22Rv1 (cell line): ENCODE measurements at regions not wholly inside any gene's neighbourhood (a gene's known extent, or its start where the extent isn't known, plus 50 kb on each side); places are given as distances from the start of the nearest gene placed in this dataset.

Experiments
- H3K27ac ChIP-seq: fragments of 450-650 bp; 2 replicates; pipeline ENCODE4 v1.5.1; 2017
- ZFX ChIP-seq: fragments of 450-650 bp; IDR thresholded peaks from 2 replicates; pipeline ENCODE4 v1.6.1; 2017; ENCODE audit warnings: antibody characterized with exemption, borderline replicate concordance
- TF ChIP-seq, protein P1 (sequence below): fragments of 450-650 bp; IDR thresholded peaks from 2 replicates; pipeline ENCODE4 v1.5.1; 2017; ENCODE audit warnings: mild to moderate bottlenecking

DNA sequence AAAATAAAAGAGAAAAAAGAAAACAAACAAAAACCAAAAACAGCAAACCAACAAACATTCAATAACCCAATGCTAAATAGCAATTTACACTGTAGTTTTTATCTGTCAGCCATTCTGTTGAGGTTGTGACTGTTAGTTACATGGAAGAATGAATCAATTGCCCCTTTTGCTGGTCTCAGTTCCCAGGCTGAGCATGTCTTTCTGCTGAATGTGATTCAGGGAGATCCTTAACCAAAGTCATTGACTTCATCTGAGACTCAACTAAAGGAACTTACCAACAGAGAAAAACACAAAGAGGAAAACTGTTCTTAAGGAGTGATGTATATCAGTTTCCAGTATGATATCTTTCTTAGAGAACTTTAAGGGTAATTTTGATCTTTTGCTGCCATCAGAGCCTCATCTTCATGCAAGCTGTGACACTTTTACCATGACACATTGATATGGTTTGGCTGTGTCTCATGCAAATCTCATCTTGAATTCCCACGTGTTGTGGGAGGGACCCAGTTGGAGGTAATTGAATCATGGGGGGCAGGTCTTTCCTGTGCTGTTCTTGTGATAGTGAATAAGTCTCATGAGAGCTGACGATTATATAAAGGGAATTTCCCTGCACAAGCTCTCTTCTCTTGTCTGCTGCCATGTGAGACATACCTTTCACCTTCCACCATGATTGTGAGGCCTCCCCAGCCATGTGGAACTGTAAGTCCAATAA lies 469.8 kb downstream of the KIF20B start:
- no peak overlapping the region for H3K27ac ChIP-seq
- TF ChIP-seq, protein P1, sequence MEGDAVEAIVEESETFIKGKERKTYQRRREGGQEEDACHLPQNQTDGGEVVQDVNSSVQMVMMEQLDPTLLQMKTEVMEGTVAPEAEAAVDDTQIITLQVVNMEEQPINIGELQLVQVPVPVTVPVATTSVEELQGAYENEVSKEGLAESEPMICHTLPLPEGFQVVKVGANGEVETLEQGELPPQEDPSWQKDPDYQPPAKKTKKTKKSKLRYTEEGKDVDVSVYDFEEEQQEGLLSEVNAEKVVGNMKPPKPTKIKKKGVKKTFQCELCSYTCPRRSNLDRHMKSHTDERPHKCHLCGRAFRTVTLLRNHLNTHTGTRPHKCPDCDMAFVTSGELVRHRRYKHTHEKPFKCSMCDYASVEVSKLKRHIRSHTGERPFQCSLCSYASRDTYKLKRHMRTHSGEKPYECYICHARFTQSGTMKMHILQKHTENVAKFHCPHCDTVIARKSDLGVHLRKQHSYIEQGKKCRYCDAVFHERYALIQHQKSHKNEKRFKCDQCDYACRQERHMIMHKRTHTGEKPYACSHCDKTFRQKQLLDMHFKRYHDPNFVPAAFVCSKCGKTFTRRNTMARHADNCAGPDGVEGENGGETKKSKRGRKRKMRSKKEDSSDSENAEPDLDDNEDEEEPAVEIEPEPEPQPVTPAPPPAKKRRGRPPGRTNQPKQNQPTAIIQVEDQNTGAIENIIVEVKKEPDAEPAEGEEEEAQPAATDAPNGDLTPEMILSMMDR: no peak
- no peak for TF ChIP-seq ZFX

- H3K27ac ChIP-seq: no peak overlapping the region
- no peak for TF ChIP-seq ZFX
- TF ChIP-seq, protein P1: no peak
Observed at GRCh38 chr10:90174531-90174930, 473.1 kb downstream of the KIF20B start.

GRCh38 chr10:90175161-90175681 lies 473.8 kb downstream of the KIF20B start:
- H3K27ac ChIP-seq: no peak overlapping the region
- TF ChIP-seq, protein P1: no peak
- TF ChIP-seq ZFX: no peak

DNA sequence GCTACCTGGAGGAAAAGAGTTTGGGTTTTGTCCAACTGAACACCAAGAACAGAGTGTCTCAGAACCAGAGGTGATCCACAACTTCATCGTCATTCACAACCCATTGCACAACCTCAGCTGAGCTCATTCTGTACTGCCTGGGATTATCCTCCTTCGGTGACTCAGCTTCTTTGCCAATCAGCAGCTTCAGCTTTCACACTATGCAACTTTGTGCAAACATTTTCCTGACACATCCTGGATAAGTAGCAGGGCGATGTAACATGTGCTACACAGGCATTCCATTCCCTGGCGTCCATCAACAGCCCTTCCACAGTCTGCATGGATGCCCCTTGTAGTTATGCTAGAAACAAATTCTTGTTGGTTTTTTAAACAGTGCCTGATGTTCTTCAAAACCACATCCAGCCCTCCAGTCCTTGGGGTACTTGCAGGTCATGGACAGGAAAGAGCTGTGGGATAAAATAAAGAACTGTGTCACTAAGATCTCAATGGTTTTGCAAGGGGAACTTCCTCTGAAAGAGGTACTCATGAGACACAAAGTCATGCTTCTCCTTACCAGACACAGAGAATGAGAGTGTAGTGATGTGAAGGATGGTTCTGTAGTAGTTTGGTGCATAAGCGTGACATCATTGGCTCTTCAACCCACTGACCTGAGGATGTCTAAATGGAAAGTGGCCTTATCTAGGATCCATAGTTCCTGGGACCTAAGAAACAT lies 478.5 kb downstream of the KIF20B start:
- TF ChIP-seq ZFX: no peak
- TF ChIP-seq, protein P1: no peak
- no peak overlapping the region for H3K27ac ChIP-seq

GRCh38 chr10:90180886-90181691 lies 479.7 kb downstream of the KIF20B start:
- TF ChIP-seq, protein P1: no peak
- TF ChIP-seq ZFX: no peak

GRCh38 chr10:90192825-90193224 lies 491.4 kb downstream of the KIF20B start:
- no peak overlapping the region for H3K27ac ChIP-seq
- TF ChIP-seq ZFX: no peak
- TF ChIP-seq, protein P1: no peak

More at GRCh38 chr10:90180886-90181691, 479.7 kb downstream of the KIF20B start:
- no peak overlapping the region for H3K27ac ChIP-seq
